ENCODE measurements at regions not wholly inside any gene's neighbourhood (a gene's known extent, or its start where the extent isn't known, plus 50 kb on each side); places are given as distances from the start of the nearest gene placed in this dataset.
A peak's percentile ranks its signal among the peaks of the same experiment; 100 is the strongest.
"Not testable (repeated sequence)": the region's sequence is repeated elsewhere in the genome, so short reads cannot be mapped to it uniquely, and the experiment has no call there.

GRCh38 chr2:8312861-8313830, 368.7 kb upstream of the ID2 start:
- DNase-seq, result peak; percentile 60

GRCh38 chr2:8314063-8314462, 367.8 kb upstream of the ID2 start:
- peak; percentile 41 for DNase-seq

- peak; percentile 56 for DNase-seq
Observed at GRCh38 chr2:8315531-8316165, 366.2 kb upstream of the ID2 start.

- DNase-seq, result peak; percentile 42
Observed at GRCh38 chr2:8316356-8316755, 365.5 kb upstream of the ID2 start.

- peak; percentile 42 for DNase-seq
Observed at GRCh38 chr2:8317418-8317817, 364.4 kb upstream of the ID2 start.

GRCh38 chr2:8319219-8319618, 362.6 kb upstream of the ID2 start:
- peak; percentile 17 for DNase-seq

GRCh38 chr2:8320311-8321066, 361.4 kb upstream of the ID2 start:
- DNase-seq, result peak; percentile 19

- no peak for DNase-seq
Observed at GRCh38 chr2:8322634-8323033, 359.2 kb upstream of the ID2 start.

- DNase-seq, result peak; percentile 51
Observed at GRCh38 chr2:8324164-8324856, 357.5 kb upstream of the ID2 start.

- no peak for DNase-seq
Observed at GRCh38 chr2:8324901-8325300, 357.0 kb upstream of the ID2 start.

- DNase-seq, result peak; percentile 55
Observed at GRCh38 chr2:8327371-8328100, 354.3 kb upstream of the ID2 start.

GRCh38 chr2:8328217-8328616, 353.6 kb upstream of the ID2 start:
- DNase-seq, result peak; percentile 53

GRCh38 chr2:8329660-8330622, 351.9 kb upstream of the ID2 start:
- DNase-seq, result no peak

- no peak for DNase-seq
Observed at GRCh38 chr2:8331068-8331467, 350.8 kb upstream of the ID2 start.

GRCh38 chr2:8332646-8333045, 349.2 kb upstream of the ID2 start:
- peak; percentile 47 for DNase-seq

- peak; percentile 47 for DNase-seq
Observed at GRCh38 chr2:8333177-8333831, 348.6 kb upstream of the ID2 start.

GRCh38 chr2:8333832-8334187, 348.0 kb upstream of the ID2 start:
- not testable (repeated sequence) for DNase-seq

- peak; percentile 50 for DNase-seq
Observed at GRCh38 chr2:8334866-8335325, 347.0 kb upstream of the ID2 start.

GRCh38 chr2:8335801-8336200, 346.1 kb upstream of the ID2 start:
- DNase-seq, result peak; percentile 28

GRCh38 chr2:8337321-8337720, 344.5 kb upstream of the ID2 start:
- DNase-seq, result peak; percentile 55
